Prostate gland (tissue), 2 donors: ENCODE measurements at regions not wholly inside any gene's neighbourhood (a gene's known extent, or its start where the extent isn't known, plus 50 kb on each side); places are given as distances from the start of the nearest gene placed in this dataset.

Source experiments
- DNase-seq: peaks from one replicate; pipeline ENCODE4 v3.0.0-alpha.2; 2019; ENCODE audit warnings: low spot score
- H3K27ac ChIP-seq, 2 donors: fragments of 200-600 bp; sonication (generic); 2 replicates each; pipeline ENCODE4 v1.5.1; 2017 to 2019
- H3K27me3 ChIP-seq: fragments of 200-600 bp; sonication (generic); replicated peaks from 2 replicates; pipeline ENCODE4 v1.5.1; 2019; ENCODE audit not compliant: insufficient read depth
- H3K36me3 ChIP-seq, 2 donors: fragments of 200-600 bp; sonication (generic); 1 replicate in 1 of 2; 2 replicates in 1 of 2; pipeline versions ENCODE4 v1.5.1 to v1.8.1; 2017 to 2019
- H3K4me1 ChIP-seq: fragments of 200-600 bp; sonication (generic); replicated peaks from 2 replicates; pipeline ENCODE4 v1.5.1; 2019
- H3K4me3 ChIP-seq, 2 donors: fragments of 200-600 bp; sonication (generic); 2 replicates each; pipeline ENCODE4 v1.5.1; 2017 to 2019
- H3K9me3 ChIP-seq: fragments of 200-600 bp; sonication (generic); 2 replicates; pipeline ENCODE4 v1.5.1; 2017
- CTCF ChIP-seq, 4 experiments: fragments of 200-600 bp in 2 of 4; fragments of 450-650 bp in 2 of 4; sonication (generic) in 2 of 4; IDR thresholded peaks; 1 replicate in 3 of 4; 2 replicates in 1 of 4; pipeline ENCODE4 v1.5.1; 2016 to 2019; ENCODE audit warnings: antibody characterized with exemption in 4 of 4, mild to moderate bottlenecking in 2 of 4, moderate library complexity in 2 of 4
- POLR2A ChIP-seq: fragments of 450-650 bp; IDR thresholded peaks from one replicate; pipeline ENCODE4 v1.6.1; 2016; ENCODE audit warnings: antibody characterized with exemption, mild to moderate bottlenecking
- POLR2AphosphoS5 ChIP-seq: sonication (generic); formaldehyde crosslinking; IDR thresholded peaks from one replicate; pipeline ENCODE4 v1.6.1; 2017; ENCODE audit warnings: antibody characterized with exemption
- WGBS: methylation state at CpG from one replicate; pipeline ENCODE4 v1.1.5; 2018; 5-methylcytosine and 5-hydroxymethylcytosine counted together
- intact Hi-C: fragments of 100-400 bp; cut with DNase I; formaldehyde crosslinking; loops from one replicate; pipeline ENCODE4 v1.14.2; 2022

GRCh38 chr16:76756423-76756822 lies 434.6 kb upstream of the MON1B start:
- no peak for TF ChIP-seq CTCF (IDR thresholded peaks at IDR 0.05)
- no peak for TF ChIP-seq POLR2A
- TF ChIP-seq POLR2AphosphoS5, result no peak
- Histone ChIP-seq H3K27me3 (no peaks in the 10 kb centered on the region), H3K4me3 (no peak overlapping the region), H3K4me1 (no peaks in the 10 kb centered on the region), H3K9me3 (no peaks in the 10 kb centered on the region), H3K27ac (no peak overlapping the region), H3K36me3 (no peaks in the 10 kb centered on the region)
- intact Hi-C loops, result no loop called here
- no peak for DNase-seq

DNA sequence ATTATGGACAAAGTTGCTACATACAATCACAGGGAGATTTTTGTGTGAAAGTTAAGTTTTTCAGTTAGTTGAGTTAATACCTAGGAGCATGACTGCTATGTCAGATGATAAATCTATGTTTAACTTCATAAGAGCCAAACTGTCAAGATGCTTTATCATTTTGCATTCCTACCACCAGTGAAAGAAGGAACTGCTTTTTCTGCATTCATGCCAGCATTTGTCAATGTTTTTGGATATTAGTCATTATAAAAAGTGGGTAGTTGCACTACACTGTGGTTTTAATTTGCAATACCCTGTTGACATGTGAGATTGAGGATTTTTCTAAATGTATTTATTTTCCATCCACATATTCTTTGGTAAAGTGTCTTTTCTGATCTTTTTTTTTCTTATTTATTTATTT lies 434.0 kb upstream of the MON1B start:
- Histone ChIP-seq H3K4me3 (no peak overlapping the region), H3K27me3 (no peaks in the 10 kb centered on the region), H3K27ac (no peak overlapping the region), H3K9me3 (no peaks in the 10 kb centered on the region), H3K36me3 (no peaks in the 10 kb centered on the region), H3K4me1 (no peaks in the 10 kb centered on the region)
- intact Hi-C loops, result no loop called here
- no peak for TF ChIP-seq POLR2AphosphoS5
- no peak for TF ChIP-seq CTCF (IDR thresholded peaks at IDR 0.05)
- no peak for TF ChIP-seq POLR2A
- DNase-seq, result no peak

DNA sequence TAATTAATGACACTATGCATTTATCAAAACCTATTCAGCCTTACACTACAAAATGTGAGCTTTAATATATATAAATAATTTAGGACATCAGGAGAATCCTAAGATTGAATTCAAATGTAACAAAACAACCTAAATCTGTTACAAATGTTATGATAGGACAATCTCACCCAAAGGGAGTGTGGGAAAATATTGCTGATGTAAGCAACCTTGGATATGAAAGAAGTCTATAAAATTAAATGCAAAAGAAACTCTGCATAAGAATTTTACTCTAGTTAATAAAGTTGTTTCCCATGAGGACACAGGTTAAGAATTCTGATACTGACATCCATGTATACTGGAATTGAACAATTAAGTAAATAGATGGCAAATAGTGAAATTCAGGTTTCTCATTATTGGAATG lies 424.5 kb upstream of the MON1B start:
- no peaks in the 10 kb centered on the region for H3K9me3 ChIP-seq
- no peaks in the 10 kb centered on the region for H3K27me3 ChIP-seq
- H3K4me3 ChIP-seq, result no peak overlapping the region
- H3K4me1 ChIP-seq, result no peaks in the 10 kb centered on the region
- intact Hi-C loops, result no loop called here
- no peak overlapping the region for H3K27ac ChIP-seq
- no peak for TF ChIP-seq CTCF (IDR thresholded peaks at IDR 0.05)
- TF ChIP-seq POLR2A, result no peak
- TF ChIP-seq POLR2AphosphoS5, result no peak
- DNase-seq, result no peak
- no peaks in the 10 kb centered on the region for H3K36me3 ChIP-seq

DNA sequence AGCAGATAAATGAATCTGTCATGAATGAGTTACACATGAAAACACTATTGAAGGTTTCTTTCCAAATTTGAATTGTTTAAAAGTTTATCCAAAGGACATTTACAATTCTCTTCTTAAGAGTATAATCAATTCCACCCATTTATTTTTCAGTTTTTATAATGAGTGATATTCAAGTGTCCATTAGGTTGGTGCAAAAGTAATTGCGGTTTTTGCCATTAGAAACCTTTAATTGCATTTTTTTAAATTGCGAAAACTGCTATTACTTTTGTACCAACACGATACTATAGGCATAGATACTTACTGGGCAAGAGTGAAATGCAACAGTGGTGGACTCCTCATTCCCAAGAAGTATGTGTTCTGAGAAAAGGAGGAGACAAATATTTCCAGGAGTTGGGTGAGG lies 422.7 kb upstream of the MON1B start:
- DNase-seq, result no peak
- H3K4me1 ChIP-seq, result no peaks in the 10 kb centered on the region
- no peaks in the 10 kb centered on the region for H3K36me3 ChIP-seq
- intact Hi-C loops, result no loop called here
- no peaks in the 10 kb centered on the region for H3K9me3 ChIP-seq
- H3K4me3 ChIP-seq, result no peak overlapping the region
- 94% methylated on average over 3 of the region's 3 CpGs for WGBS
- H3K27me3 ChIP-seq, result no peaks in the 10 kb centered on the region
- TF ChIP-seq CTCF (IDR thresholded peaks at IDR 0.05) (no peak), POLR2AphosphoS5 (no peak), POLR2A (no peak)
- H3K27ac ChIP-seq, result no peak overlapping the region

DNA sequence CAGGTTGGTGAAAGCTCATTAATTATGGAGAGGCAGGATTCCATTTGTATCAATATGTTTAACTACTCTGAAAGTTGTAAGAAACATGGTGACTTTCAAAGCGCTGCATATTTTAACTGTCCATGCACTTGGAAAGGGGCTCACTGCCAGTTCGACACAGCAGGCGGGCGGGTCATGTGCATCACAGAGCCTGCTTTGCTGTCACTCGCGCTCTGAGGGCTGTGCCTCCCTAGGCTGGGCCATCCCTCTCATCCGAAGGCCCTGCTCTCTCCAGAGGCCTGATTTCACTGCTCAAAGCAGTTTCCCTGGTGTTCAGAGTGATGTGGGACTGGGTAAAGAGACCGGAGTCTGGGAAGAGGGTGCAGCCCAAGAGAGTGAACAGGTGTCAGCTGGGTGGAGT lies 422.0 kb upstream of the MON1B start:
- no peak overlapping the region for H3K27ac ChIP-seq
- no peak for DNase-seq
- no peaks in the 10 kb centered on the region for H3K27me3 ChIP-seq
- intact Hi-C loops, result no loop called here
- TF ChIP-seq POLR2A (no peak), POLR2AphosphoS5 (no peak)
- WGBS, result 86% methylated on average over 8 of the region's 8 CpGs
- H3K4me3 ChIP-seq, result no peak overlapping the region
- no peaks in the 10 kb centered on the region for H3K9me3 ChIP-seq
- no peaks in the 10 kb centered on the region for H3K36me3 ChIP-seq
- H3K4me1 ChIP-seq, result no peaks in the 10 kb centered on the region
